GM10266 (cell line): ENCODE measurements at regions not wholly inside any gene's neighbourhood (a gene's known extent, or its start where the extent isn't known, plus 50 kb on each side); places are given as distances from the start of the nearest gene placed in this dataset.

Experiments used
- DNase-seq: peaks from one replicate; pipeline ENCODE4 v3.0.0; 2012; ENCODE audit errors: extremely low spot score
- TF ChIP-seq, protein P1 (sequence below): IDR thresholded peaks from 2 replicates; pipeline ENCODE4 v1.5.1; 2012; ENCODE audit warnings: mild to moderate bottlenecking, low read depth; ENCODE audit not compliant: control insufficient read depth, insufficient read depth; ENCODE audit errors: missing control alignments

DNA sequence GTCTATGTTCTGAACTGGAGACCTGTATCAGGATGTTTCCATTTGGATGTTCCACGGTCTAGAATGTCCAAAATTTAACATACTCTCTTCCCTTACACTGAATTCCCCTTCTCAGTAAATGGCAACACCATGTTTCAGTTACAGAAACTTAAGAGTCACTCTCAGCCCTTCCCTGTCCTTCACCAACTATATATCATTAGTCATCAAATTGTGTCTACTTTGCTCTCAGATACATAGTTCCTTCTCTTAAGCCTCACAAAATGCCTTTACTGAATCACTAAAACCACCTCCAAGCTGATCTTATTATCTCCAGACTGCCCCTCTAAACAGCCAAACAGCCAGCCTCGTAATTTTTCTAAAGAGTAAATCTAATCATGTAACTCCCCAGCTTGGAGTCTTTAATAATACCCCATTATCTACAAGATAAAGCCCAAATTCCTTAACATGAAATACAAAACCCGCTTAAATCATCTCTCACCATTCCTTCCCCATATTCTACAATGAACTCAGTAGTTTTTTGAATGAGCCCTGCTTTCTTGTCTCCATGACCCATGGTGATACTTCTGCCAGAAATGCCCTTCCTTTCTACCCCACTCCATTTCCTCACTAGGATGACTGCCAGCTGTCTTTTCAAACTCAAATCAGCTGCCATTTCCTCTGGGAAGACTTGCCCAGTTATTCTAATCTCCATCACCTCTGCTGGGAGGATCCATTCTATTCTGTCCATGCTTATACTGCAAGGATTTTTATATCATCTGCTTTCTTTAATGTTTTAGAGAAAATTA, 102.7 kb upstream of the ARHGAP42 start:
- DNase-seq: no peak
- TF ChIP-seq, protein P1, sequence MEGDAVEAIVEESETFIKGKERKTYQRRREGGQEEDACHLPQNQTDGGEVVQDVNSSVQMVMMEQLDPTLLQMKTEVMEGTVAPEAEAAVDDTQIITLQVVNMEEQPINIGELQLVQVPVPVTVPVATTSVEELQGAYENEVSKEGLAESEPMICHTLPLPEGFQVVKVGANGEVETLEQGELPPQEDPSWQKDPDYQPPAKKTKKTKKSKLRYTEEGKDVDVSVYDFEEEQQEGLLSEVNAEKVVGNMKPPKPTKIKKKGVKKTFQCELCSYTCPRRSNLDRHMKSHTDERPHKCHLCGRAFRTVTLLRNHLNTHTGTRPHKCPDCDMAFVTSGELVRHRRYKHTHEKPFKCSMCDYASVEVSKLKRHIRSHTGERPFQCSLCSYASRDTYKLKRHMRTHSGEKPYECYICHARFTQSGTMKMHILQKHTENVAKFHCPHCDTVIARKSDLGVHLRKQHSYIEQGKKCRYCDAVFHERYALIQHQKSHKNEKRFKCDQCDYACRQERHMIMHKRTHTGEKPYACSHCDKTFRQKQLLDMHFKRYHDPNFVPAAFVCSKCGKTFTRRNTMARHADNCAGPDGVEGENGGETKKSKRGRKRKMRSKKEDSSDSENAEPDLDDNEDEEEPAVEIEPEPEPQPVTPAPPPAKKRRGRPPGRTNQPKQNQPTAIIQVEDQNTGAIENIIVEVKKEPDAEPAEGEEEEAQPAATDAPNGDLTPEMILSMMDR: no peak

DNA sequence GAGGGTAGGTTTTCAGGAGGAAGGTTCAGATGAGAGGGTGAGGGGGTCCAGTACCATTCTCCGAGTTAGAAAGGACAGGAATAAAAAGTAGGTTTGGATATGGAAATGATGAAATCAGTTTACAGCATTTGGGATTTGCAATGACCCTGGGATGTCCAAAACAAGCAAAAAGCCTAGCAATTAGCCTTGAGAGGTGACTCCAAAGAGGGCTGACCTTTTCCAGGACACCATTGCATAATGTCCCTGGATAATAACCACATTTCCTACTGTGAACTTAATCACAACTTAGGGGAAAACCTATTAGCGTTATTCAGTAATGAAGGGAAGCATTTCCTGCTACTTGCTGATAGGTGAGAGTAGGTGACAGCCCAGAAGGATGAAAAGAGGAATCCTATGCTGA, 101.4 kb upstream of the ARHGAP42 start:
- DNase-seq: no peak

DNA sequence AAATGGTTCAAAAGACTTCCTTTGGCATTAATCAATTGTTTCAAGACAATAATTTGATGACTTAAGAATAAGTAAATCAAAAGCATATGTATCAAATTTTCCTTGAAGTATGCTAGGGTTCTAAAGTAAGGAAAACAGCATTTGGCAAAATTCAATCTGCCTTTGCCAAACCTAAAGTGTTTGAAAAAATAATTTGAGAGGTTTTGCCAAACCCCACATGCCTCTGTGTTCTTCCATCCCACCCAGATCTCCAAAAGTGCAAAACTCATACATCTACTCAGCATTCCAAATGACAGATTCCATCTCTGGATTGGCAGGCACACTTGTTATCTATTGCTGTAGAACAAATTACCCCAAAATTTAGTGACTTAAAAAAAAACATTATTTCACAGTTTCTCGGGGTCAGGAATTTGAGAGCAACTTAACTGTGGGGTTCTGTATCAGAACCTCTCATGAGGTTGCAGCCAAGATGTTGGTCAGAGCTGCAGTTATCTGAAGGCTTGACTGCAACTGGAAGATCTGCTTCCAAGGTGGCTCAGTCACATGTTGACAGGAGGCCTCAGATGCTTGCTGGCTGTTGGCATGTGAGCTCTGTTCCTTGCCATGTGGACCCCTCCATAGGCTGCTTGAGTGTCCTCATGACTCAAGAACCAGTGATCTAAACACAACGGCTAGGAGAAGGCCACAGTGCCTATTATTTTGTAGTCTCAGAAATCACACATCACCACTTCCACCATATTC, 100.6 kb upstream of the ARHGAP42 start:
- no peak for DNase-seq
- TF ChIP-seq, protein P1: no peak

More for the DNA sequence above, 101.4 kb upstream of the ARHGAP42 start:
- TF ChIP-seq, protein P1: no peak

GRCh38 chr11:100592619-100593260, 94.3 kb upstream of the ARHGAP42 start:
- DNase-seq: no peak
- TF ChIP-seq, protein P1: no peak

GRCh38 chr11:100593291-100593690, 93.8 kb upstream of the ARHGAP42 start:
- DNase-seq: no peak
- TF ChIP-seq, protein P1: no peak

DNA sequence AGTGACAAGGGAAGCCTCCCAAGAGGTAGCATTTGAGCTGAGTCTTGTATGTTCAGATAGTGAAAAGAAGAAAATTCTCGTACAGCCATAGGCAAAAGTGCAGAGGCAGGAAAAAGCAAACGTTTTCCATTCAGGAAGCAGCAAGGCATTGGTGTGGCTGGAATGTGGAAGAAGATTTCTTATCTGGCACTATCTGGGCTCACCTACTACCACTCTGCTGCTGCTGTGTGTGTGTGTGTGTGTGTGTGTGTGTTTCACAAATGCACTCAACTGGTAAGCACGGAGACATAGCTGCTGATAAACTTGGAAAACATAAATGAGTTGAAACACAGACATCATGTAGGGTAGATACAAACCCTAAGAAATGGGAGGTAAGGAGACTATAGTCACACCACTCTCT, 92.8 kb upstream of the ARHGAP42 start:
- DNase-seq: no peak
- TF ChIP-seq, protein P1: no peak
